H1 (cell line): ENCODE measurements at regions not wholly inside any gene's neighbourhood (a gene's known extent, or its start where the extent isn't known, plus 50 kb on each side); places are given as distances from the start of the nearest gene placed in this dataset.
A peak's percentile ranks its signal among the peaks of the same experiment; 100 is the strongest.

Source experiments
- ATF3 ChIP-seq: IDR thresholded peaks from 2 replicates; pipeline ENCODE4 v1.6.1; 2011; ENCODE audit warnings: low read depth, mild to moderate bottlenecking, low read length; ENCODE audit not compliant: insufficient read depth
- CHD2 ChIP-seq: IDR thresholded peaks from 2 replicates; pipeline ENCODE4 v1.6.1; 2012; ENCODE audit warnings: low read length, improper control_type of control experiment
- CREB1 ChIP-seq: IDR thresholded peaks from 2 replicates; pipeline ENCODE4 v1.6.1; 2012; ENCODE audit warnings: inconsistent platforms
- CTBP2 ChIP-seq: IDR thresholded peaks from 2 replicates; pipeline ENCODE4 v1.7.0; 2011; ENCODE audit warnings: borderline replicate concordance, mild to moderate bottlenecking, moderate library complexity, mixed read lengths, low read length; ENCODE audit not compliant: insufficient read depth, insufficient read length
- CTCF ChIP-seq, 3 experiments: IDR thresholded peaks; 1 replicate in 2 of 3; 2 replicates in 1 of 3; pipeline versions ENCODE4 v1.5.1 to v1.6.1; 2011; ENCODE audit warnings: low read length in 3 of 3, mild to moderate bottlenecking in 3 of 3, inconsistent platforms in 2 of 3, low read depth in 1 of 3, moderate library complexity in 1 of 3; ENCODE audit not compliant: insufficient read depth in 1 of 3; ENCODE audit errors: control extremely low read depth in 1 of 3
- EGR1 ChIP-seq: IDR thresholded peaks from 2 replicates; pipeline ENCODE4 v1.6.1; 2011; ENCODE audit warnings: low read depth, low read length, borderline replicate concordance
- EP300 ChIP-seq, 2 experiments: IDR thresholded peaks; 1 replicate in 1 of 2; 2 replicates in 1 of 2; pipeline ENCODE4 v1.6.1; 2011 to 2012; ENCODE audit warnings: low read depth in 2 of 2, low read length in 2 of 2, mild to moderate bottlenecking in 2 of 2, borderline replicate concordance in 1 of 2, inconsistent platforms in 1 of 2, moderate library complexity in 1 of 2
- EZH2 ChIP-seq: fragments of 200-600 bp; sonication (generic); IDR thresholded peaks from 2 replicates; pipeline ENCODE4 v1.7.1; 2012; ENCODE audit warnings: low read depth, mild to moderate bottlenecking, moderate library complexity, low read length, inconsistent platforms; ENCODE audit not compliant: severe bottlenecking
- GTF2F1 ChIP-seq: IDR thresholded peaks from 2 replicates; pipeline ENCODE4 v1.6.1; 2012; ENCODE audit warnings: low read depth, low read length, improper control_type of control experiment, borderline replicate concordance
- KDM1A ChIP-seq: fragments of 200-600, 300-600 bp; sonication (generic); IDR thresholded peaks from 2 replicates; pipeline ENCODE4 v1.7.1; 2016; ENCODE audit warnings: mild to moderate bottlenecking, low read length, borderline replicate concordance
- PHF8 ChIP-seq: fragments of 200-600 bp; sonication (generic); conservative IDR thresholded peaks from 2 replicates; pipeline ENCODE4 v1.7.1; 2012; ENCODE audit warnings: low read depth, mild to moderate bottlenecking, inconsistent platforms, low read length, moderate library complexity
- RBBP5 ChIP-seq: IDR thresholded peaks from 2 replicates; pipeline ENCODE4 v1.7.1; 2012; ENCODE audit warnings: low read depth, mild to moderate bottlenecking, inconsistent platforms, low read length, moderate library complexity, borderline replicate concordance
- SAP30 ChIP-seq: fragments of 300-600 bp; sonication (generic); IDR thresholded peaks from 2 replicates; pipeline ENCODE4 v1.7.1; 2012; ENCODE audit warnings: low read length, moderate library complexity, mild to moderate bottlenecking, inconsistent platforms; ENCODE audit not compliant: insufficient read depth, insufficient replicate concordance
- SP1 ChIP-seq: IDR thresholded peaks from 2 replicates; pipeline ENCODE4 v1.6.1; 2011; ENCODE audit warnings: low read depth, low read length
- SP4 ChIP-seq: IDR thresholded peaks from 2 replicates; pipeline ENCODE4 v1.6.1; 2012; ENCODE audit warnings: low read length, inconsistent platforms
- TBP ChIP-seq: IDR thresholded peaks from 2 replicates; pipeline ENCODE4 v1.6.1; 2011; ENCODE audit warnings: low read depth, low read length, improper control_type of control experiment
- TCF12 ChIP-seq: IDR thresholded peaks from 2 replicates; pipeline ENCODE4 v1.6.1; 2011; ENCODE audit warnings: low read depth, mild to moderate bottlenecking, low read length
- TEAD4 ChIP-seq: IDR thresholded peaks from 2 replicates; pipeline ENCODE4 v1.6.1; 2012; ENCODE audit warnings: low read depth, low read length, inconsistent platforms, mixed read lengths
- USF2 ChIP-seq: IDR thresholded peaks from 2 replicates; pipeline ENCODE4 v1.6.1; 2011; ENCODE audit warnings: low read length, improper control_type of control experiment

DNA sequence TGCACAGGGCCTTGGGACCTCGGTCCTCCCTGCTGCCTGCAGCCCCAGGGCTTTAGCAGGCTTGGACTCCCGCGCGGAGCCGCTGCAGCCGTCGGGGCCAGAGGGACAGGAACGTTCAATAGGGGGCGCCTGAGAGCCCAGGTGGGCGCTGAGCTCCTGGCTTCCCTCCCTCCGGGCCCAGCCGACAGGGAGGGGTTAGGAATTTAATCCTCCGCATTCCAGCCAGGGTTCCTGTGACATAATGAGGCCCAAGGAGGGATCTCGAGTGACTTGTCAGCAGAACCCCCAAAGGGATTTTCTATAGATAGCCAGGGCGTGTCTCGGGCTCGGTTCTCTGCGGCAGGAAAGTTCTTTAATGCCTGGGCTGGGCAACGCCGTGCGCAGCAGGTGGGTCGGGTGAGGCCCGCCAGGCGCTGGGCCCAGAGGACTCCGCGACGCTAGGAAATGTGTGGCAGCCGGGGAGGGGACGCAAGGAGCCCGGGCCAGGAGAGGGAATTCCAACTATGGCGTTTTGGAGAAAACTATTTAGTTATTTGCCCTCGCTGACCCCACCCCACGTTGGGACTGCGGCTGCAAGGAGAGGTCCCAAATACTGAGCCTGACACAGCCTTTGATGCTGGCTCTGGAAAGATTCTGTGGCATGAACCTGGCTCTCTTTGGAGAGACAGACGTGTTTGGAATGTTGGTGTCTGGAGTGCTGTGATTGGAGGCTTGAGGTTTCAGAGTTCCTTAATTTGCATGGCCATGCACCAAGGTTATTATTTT lies 285.2 kb upstream of the GATB start (continued):
- TF ChIP-seq KDM1A, result no peak
- TF ChIP-seq SAP30, result no peak
- peak; percentile 89 for TF ChIP-seq RBBP5
- no peak for TF ChIP-seq EZH2
- TF ChIP-seq TBP, result no peak
- 0 out of 2 replicates have a peak, but pooled peaks have one; percentile 24 for TF ChIP-seq EGR1
- peak; percentile 98 for TF ChIP-seq TEAD4
- TF ChIP-seq TCF12, result peak; percentile 67; the same call in 1 of the 2 replicates
- peak in 1 of 2 experiments; percentile 67; a peak in 1 of 3 replicates for TF ChIP-seq EP300 (IDR thresholded peaks at IDR 0.05; ENCODE audit: borderline replicate concordance in 1 of 2, low read depth in 2 of 2, low read length in 2 of 2)
- TF ChIP-seq CTCF (IDR thresholded peaks at IDR 0.05; ENCODE audit: control extremely low read depth in 1 of 3, insufficient read depth in 1 of 3, low read depth in 1 of 3, low read length in 3 of 3), result peak; percentile 82 to 92 (median 90)
- TF ChIP-seq USF2, result no peak
- TF ChIP-seq GTF2F1, result no peak
- TF ChIP-seq PHF8, result 0 out of 2 replicates have a peak, but pooled peaks have one; percentile 39
- TF ChIP-seq CREB1, result no peak
- TF ChIP-seq CHD2, result no peak
- peak; percentile 56 for TF ChIP-seq CTBP2
- peak; percentile 45; the same call in 1 of the 2 replicates for TF ChIP-seq SP4
- no peak for TF ChIP-seq ATF3
- peak; percentile 16; the same call in 1 of the 2 replicates for TF ChIP-seq SP1
